ENCODE measurements at regions not wholly inside any gene's neighbourhood (a gene's known extent, or its start where the extent isn't known, plus 50 kb on each side); places are given as distances from the start of the nearest gene placed in this dataset.
A peak's percentile ranks its signal among the peaks of the same experiment; 100 is the strongest.
"Not testable (repeated sequence)": the region's sequence is repeated elsewhere in the genome, so short reads cannot be mapped to it uniquely, and the experiment has no call there.

DNA sequence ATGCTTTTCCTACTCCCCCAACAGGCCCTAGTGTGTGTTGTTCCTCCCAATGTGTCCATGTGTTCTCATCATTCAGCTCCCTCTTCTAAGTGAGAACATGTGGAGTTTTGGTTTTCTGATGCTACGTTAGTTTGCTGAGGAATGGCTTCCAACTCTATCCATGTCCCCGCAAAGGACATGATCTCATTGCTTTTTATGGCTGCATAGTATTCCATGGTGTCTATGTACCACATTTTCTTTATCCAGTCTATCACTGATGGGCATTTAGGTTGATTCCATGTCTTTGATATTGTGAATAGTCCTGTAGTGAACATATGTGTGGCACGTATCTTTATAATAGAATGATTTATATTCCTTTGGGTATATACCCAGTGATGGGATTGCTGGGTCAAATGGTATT is 72.5 kb upstream of the CCNY start:
- H3K27ac ChIP-seq (ENCODE audit: low read length); H3K9me3 ChIP-seq (ENCODE audit: control insufficient read depth, low read depth, low read length); H3K27me3 ChIP-seq (ENCODE audit: control insufficient read depth, insufficient read depth, low read length); H3K36me3 ChIP-seq (ENCODE audit: control insufficient read depth, insufficient read depth, low read length); H3K4me3 ChIP-seq (ENCODE audit: low read length); DNase-seq: not testable (repeated sequence)
- peaks cover 16% of the 10 kb centered on the region for H3K4me1 ChIP-seq (ENCODE audit: control insufficient read depth, insufficient read depth, low read length)
- WGBS (ENCODE audit: insufficient coverage, low lambda C conversion rate), result 100% methylated on average over 1 of the region's 3 CpGs

DNA sequence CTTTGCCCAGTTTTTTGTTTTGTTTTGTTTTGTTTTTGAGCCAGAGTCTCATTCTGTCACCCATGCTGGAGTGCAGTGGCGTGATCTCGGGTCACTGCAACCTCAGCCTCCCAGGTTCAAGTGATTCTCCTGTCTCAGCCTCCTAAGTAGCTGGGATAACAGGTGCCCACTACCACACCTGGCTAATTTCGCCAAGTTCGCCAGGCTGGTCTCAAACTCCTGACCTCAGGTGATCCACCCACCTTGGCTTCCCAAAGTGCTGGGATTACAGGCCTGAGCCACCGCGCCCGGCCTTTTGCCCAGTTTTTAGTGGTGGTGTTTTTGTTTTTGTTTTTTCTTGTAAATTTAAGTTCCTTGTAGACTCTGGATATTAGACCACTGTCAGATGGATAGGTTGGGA is 71.7 kb upstream of the CCNY start:
- not testable (repeated sequence) for DNase-seq; H3K27ac ChIP-seq (ENCODE audit: low read length); H3K27me3 ChIP-seq (ENCODE audit: control insufficient read depth, insufficient read depth, low read length); H3K4me3 ChIP-seq (ENCODE audit: low read length); H3K36me3 ChIP-seq (ENCODE audit: control insufficient read depth, insufficient read depth, low read length); H3K9me3 ChIP-seq (ENCODE audit: control insufficient read depth, low read depth, low read length)
- WGBS (ENCODE audit: insufficient coverage, low lambda C conversion rate), result 80% methylated on average over 1 of the region's 7 CpGs
- H3K4me1 ChIP-seq (ENCODE audit: control insufficient read depth, insufficient read depth, low read length), result peaks cover 19% of the 10 kb centered on the region

DNA sequence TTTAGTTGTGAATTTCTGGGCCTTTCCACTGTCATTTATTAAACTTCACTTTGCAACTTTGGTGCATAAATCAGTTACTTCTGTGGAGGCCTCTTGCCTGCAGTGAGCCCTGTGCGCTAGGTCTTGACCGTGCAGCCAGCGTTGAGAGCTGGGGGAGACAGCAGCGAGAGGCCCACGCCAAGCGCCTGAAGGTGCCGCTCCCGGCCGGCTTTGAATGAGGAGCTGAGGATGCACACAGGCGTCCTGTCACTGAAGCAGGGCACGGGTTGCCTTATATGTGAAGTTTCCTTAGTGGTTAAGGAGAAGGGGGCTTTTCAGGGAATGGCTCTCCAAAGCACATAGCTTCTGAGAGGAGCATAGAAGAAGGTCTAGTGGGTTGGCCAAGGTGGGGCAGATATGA is 70.9 kb upstream of the CCNY start:
- no peak for DNase-seq
- Histone ChIP-seq H3K4me1 (ENCODE audit: control insufficient read depth, insufficient read depth, low read length) (peaks cover 19% of the 10 kb centered on the region), H3K9me3 (ENCODE audit: control insufficient read depth, low read depth, low read length) (no peaks in the 10 kb centered on the region), H3K36me3 (ENCODE audit: control insufficient read depth, insufficient read depth, low read length) (no peaks in the 10 kb centered on the region), H3K27me3 (ENCODE audit: control insufficient read depth, insufficient read depth, low read length) (no peaks in the 10 kb centered on the region), H3K27ac (ENCODE audit: low read length) (no peak overlapping the region), H3K4me3 (ENCODE audit: low read length) (no peak overlapping the region)
- WGBS (ENCODE audit: insufficient coverage, low lambda C conversion rate), result 60% methylated on average over 1 of the region's 11 CpGs

DNA sequence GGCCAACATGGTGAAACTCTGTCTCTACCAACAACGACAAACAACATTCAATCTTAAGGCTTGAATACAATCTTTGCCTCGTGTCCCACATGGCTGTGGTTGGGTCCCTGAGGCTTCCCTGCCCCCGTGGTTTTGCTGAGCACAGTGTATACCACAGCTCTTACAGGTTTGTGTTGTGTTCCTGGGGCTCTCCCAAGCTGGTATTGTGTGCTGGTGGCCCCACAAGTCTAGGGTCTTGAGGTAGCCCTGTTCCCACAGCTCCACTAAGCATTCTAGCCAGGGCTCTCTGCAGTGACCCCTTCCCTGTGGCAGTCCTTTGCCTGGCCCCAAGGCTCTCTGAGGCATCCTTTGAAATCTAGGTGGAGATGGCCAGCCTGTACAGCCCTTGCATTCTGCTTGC is 68.0 kb upstream of the CCNY start:
- Histone ChIP-seq H3K27me3 (ENCODE audit: control insufficient read depth, insufficient read depth, low read length) (no peaks in the 10 kb centered on the region), H3K4me3 (ENCODE audit: low read length) (no peak overlapping the region), H3K9me3 (ENCODE audit: control insufficient read depth, low read depth, low read length) (no peaks in the 10 kb centered on the region), H3K4me1 (ENCODE audit: control insufficient read depth, insufficient read depth, low read length) (peaks cover 19% of the 10 kb centered on the region), H3K27ac (ENCODE audit: low read length) (peak overlapping the region; percentile 86), H3K36me3 (ENCODE audit: control insufficient read depth, insufficient read depth, low read length) (no peaks in the 10 kb centered on the region)
- no CpG with 5 or more reads among the region's 3 CpGs for WGBS (ENCODE audit: insufficient coverage, low lambda C conversion rate)
- DNase-seq, result peak in 1 of 2 donors; percentile 13

DNA sequence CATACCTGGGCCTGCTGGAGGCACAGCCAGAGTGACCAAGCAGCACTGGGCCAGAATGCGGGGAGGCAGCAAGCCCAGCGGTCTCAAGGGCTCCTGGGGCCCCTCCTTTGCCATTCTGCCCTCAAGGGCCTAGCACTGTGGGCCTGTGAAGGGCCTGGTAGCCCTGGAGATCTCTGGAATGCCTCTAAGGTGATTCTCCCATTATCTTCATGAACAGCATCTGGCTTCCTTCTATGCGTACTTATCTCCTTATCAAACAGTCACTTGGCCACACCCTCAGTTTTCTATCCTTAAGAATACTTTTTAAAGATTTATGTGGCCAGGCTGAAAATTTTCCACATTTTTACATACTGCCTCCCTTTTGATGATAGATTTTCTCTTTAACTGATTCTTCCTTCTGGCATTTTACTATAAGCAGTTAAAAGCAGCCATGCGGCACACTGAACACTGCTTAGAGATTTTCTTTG is 67.5 kb upstream of the CCNY start:
- Histone ChIP-seq H3K36me3 (ENCODE audit: control insufficient read depth, insufficient read depth, low read length) (no peaks in the 10 kb centered on the region), H3K27me3 (ENCODE audit: control insufficient read depth, insufficient read depth, low read length) (no peaks in the 10 kb centered on the region), H3K9me3 (ENCODE audit: control insufficient read depth, low read depth, low read length) (no peaks in the 10 kb centered on the region), H3K27ac (ENCODE audit: low read length) (peak overlapping the region; percentile 8), H3K4me3 (ENCODE audit: low read length) (no peak overlapping the region), H3K4me1 (ENCODE audit: control insufficient read depth, insufficient read depth, low read length) (peaks cover 19% of the 10 kb centered on the region)
- DNase-seq, result no peak
- 49% methylated on average over 2 of the region's 4 CpGs for WGBS (ENCODE audit: insufficient coverage, low lambda C conversion rate)

DNA sequence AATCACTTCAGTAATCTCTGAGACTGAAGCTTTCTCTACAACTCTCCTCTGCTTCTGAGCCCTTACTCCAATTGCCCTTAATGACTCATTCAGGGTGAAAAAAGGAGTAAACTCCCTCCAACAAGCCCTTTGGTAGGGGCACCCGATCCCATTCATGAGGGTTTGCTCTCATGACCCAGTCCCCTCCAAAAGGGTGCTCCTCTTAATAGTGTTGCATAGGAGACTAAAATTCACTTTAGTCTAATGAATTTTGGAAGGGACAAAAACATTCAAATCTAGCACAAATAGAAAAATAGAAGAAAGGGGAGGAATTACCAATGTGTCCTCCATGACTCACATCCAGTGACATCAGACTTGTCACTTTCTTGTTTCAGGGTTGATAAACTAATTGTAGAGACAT is 66.2 kb upstream of the CCNY start:
- no peaks in the 10 kb centered on the region for H3K27me3 ChIP-seq (ENCODE audit: control insufficient read depth, insufficient read depth, low read length)
- H3K36me3 ChIP-seq (ENCODE audit: control insufficient read depth, insufficient read depth, low read length), result no peaks in the 10 kb centered on the region
- peaks cover 19% of the 10 kb centered on the region for H3K4me1 ChIP-seq (ENCODE audit: control insufficient read depth, insufficient read depth, low read length)
- no peak overlapping the region for H3K27ac ChIP-seq (ENCODE audit: low read length)
- H3K4me3 ChIP-seq (ENCODE audit: low read length), result no peak overlapping the region
- no peaks in the 10 kb centered on the region for H3K9me3 ChIP-seq (ENCODE audit: control insufficient read depth, low read depth, low read length)
- no peak for DNase-seq
- no CpG with 5 or more reads among the region's 1 CpG for WGBS (ENCODE audit: insufficient coverage, low lambda C conversion rate)

DNA sequence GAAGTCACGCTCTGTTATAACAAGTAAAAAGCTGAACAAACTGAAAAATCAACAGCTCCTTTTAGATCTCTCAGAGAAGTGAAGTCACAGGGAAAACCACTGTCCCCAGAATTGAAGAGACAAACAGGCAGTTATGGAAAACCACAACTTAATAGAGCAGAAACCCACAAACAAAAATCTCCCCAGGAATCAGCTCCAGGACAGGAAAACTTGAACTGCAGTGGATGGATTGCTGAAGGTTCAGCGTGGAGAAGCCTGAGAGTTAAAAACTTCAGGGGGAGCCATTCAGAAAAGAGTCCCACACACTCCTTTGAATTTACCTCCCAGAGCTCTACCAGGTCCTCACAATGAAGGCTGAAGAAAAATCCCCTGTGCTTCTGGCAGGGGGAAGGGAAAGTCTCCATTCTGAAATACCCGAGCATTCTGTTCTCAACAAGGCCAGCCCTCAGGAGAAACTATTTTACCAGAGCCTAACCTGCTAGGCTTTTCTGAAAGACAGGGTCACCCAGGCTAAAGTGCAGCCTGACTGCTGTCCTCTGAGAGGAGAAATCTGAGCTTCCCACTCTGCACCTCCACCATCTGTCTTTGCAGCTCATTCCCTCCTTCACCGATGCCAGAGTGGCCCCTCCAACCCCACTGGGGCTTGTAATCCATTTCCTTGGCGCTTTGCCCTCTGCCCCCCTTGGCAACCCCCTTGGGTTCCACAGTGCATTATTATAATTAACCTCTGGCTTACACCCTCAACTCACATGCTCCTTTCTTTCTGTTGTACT is 65.0 kb upstream of the CCNY start:
- 100% methylated on average over 1 of the region's 5 CpGs for WGBS (ENCODE audit: insufficient coverage, low lambda C conversion rate)
- H3K27ac ChIP-seq (ENCODE audit: low read length), result no peak overlapping the region
- DNase-seq, result peak in 1 of 2 donors; percentile 5
- H3K27me3 ChIP-seq (ENCODE audit: control insufficient read depth, insufficient read depth, low read length), result no peaks in the 10 kb centered on the region
- no peaks in the 10 kb centered on the region for H3K36me3 ChIP-seq (ENCODE audit: control insufficient read depth, insufficient read depth, low read length)
- H3K4me3 ChIP-seq (ENCODE audit: low read length), result no peak overlapping the region
- H3K9me3 ChIP-seq (ENCODE audit: control insufficient read depth, low read depth, low read length), result no peaks in the 10 kb centered on the region
- peaks cover 19% of the 10 kb centered on the region for H3K4me1 ChIP-seq (ENCODE audit: control insufficient read depth, insufficient read depth, low read length)

DNA sequence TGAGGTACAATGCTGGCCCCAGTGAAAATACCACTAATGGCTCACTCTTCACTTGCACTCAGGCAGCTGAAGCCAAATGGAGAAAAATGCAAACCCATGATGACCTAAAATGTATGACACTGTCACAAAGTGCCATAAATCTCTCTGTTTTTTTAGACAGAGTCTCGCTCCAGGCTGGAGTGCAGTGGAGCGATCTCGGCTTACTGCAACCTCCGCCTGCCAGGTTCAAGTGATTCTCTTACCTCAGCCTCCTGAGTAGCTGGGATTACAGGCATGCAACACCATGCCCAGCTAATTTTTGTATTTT is 64.5 kb upstream of the CCNY start:
- WGBS (ENCODE audit: insufficient coverage, low lambda C conversion rate), result no CpG with 5 or more reads among the region's 4 CpGs
- not testable (repeated sequence) for H3K27me3 ChIP-seq (ENCODE audit: control insufficient read depth, insufficient read depth, low read length); H3K36me3 ChIP-seq (ENCODE audit: control insufficient read depth, insufficient read depth, low read length); H3K4me3 ChIP-seq (ENCODE audit: low read length); H3K27ac ChIP-seq (ENCODE audit: low read length); H3K9me3 ChIP-seq (ENCODE audit: control insufficient read depth, low read depth, low read length); DNase-seq
- peaks cover 19% of the 10 kb centered on the region for H3K4me1 ChIP-seq (ENCODE audit: control insufficient read depth, insufficient read depth, low read length)

DNA sequence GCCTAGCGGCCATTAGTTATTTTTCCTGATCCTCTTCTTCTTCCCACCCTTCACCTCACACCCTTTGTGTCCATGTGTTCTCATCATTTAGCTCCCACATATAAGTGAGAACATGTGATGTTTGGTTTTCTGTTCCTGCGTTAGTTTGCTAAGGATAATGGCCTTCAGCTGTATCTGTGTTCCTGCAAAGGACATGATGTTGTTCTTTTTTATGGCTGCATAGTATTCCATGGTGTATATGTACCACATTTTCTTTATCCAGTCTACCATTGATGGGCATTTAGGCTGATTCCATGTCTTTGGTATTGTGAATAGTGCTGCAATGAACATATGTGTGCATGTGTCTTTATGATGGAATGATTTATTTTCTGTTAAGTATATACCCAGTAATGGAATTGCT is 63.9 kb upstream of the CCNY start:
- H3K27me3 ChIP-seq (ENCODE audit: control insufficient read depth, insufficient read depth, low read length); H3K27ac ChIP-seq (ENCODE audit: low read length); H3K4me3 ChIP-seq (ENCODE audit: low read length); DNase-seq; H3K9me3 ChIP-seq (ENCODE audit: control insufficient read depth, low read depth, low read length); H3K36me3 ChIP-seq (ENCODE audit: control insufficient read depth, insufficient read depth, low read length): not testable (repeated sequence)
- H3K4me1 ChIP-seq (ENCODE audit: control insufficient read depth, insufficient read depth, low read length), result peaks cover 13% of the 10 kb centered on the region
- WGBS (ENCODE audit: insufficient coverage, low lambda C conversion rate), result 100% methylated on average over 1 of the region's 2 CpGs

DNA sequence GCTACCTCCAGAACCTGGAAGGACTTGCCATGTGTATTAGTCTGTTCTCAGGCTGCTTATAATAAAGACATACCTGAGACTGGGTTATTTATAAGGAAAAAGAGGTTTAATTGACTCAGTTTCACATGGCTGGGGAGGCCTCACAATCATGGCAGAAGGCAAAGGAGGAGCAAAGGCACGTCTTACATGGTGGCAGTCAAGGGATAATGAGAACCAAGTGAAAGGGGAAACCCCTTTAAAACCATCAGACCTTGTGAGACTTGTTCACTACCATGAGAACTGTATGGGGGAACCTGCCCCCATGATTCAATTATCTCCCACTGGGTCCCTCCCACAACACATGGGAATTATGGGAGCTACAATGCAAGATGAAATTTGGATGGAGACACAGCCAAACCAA is 62.3 kb upstream of the CCNY start:
- WGBS (ENCODE audit: insufficient coverage, low lambda C conversion rate), result no CpG with 5 or more reads among the region's 1 CpG
- H3K4me3 ChIP-seq (ENCODE audit: low read length); H3K4me1 ChIP-seq (ENCODE audit: control insufficient read depth, insufficient read depth, low read length); DNase-seq; H3K27me3 ChIP-seq (ENCODE audit: control insufficient read depth, insufficient read depth, low read length); H3K27ac ChIP-seq (ENCODE audit: low read length); H3K9me3 ChIP-seq (ENCODE audit: control insufficient read depth, low read depth, low read length); H3K36me3 ChIP-seq (ENCODE audit: control insufficient read depth, insufficient read depth, low read length): not testable (repeated sequence)

DNA sequence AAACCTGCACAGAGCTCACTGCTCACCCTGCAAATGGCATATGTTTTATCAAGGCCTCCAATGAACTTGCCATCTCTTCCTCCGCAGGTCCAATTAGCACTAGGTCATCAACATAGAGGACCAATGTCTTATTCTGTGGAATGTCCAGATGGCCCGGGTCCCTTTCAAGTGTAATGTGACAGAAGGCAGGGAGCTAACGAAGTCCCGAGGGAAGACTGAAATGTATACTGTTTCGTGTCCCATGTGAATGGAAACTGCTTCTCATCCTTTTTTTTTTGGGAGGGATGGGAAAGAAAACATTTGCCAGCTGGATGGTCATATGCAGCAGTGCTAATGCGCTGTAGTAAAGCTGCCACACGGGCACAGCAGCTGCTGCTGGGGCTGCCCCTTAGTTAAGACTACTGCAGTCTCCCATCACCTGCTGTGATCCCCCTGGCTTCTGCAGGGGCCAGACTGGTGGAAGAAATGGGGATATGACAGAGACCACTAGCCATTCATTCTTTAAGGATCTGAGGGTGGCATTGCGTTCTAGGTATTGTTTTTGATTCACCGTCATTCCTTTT is 61.7 kb upstream of the CCNY start:
- Histone ChIP-seq H3K27ac (ENCODE audit: low read length) (no peak overlapping the region), H3K4me3 (ENCODE audit: low read length) (no peak overlapping the region), H3K36me3 (ENCODE audit: control insufficient read depth, insufficient read depth, low read length) (no peaks in the 10 kb centered on the region), H3K27me3 (ENCODE audit: control insufficient read depth, insufficient read depth, low read length) (no peaks in the 10 kb centered on the region), H3K9me3 (ENCODE audit: control insufficient read depth, low read depth, low read length) (no peaks in the 10 kb centered on the region), H3K4me1 (ENCODE audit: control insufficient read depth, insufficient read depth, low read length) (no peaks in the 10 kb centered on the region)
- no peak for DNase-seq
- 80% methylated on average over 1 of the region's 9 CpGs for WGBS (ENCODE audit: insufficient coverage, low lambda C conversion rate)
